Tongue (tissue), 1 donor: ENCODE measurements at regions not wholly inside any gene's neighbourhood (a gene's known extent, or its start where the extent isn't known, plus 50 kb on each side); places are given as distances from the start of the nearest gene placed in this dataset.
"Not testable (repeated sequence)": the region's sequence is repeated elsewhere in the genome, so short reads cannot be mapped to it uniquely, and the experiment has no call there.

Source experiments
- DNase-seq: peaks from one replicate; pipeline ENCODE4 v3.0.0-alpha.2; 2015

DNA sequence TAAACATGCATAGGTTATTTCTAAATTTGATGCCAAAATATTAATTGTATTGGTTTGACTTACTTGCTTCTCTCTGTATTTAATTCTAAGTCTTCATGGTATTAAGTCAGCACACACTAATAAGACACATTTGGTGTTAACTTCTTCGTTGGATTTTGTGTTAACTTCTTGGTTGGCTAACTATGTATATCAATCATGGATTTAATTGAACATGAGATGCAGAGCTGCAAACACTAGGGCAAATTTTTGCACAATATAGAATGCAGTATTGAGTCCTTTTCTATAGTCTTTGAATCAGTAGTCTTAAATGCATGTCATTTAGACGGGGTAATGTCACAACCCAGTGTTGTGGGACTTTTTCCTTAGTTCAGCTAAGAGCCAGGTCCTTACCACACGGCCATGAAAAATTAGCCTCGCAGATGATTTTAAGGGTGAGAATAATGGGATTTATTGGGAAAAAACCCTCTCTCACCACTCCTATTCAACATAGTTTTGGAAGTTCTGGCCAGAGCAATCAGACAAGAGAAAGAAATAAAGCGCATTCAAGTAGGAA is 142.9 kb upstream of the TRIM24 start:
- DNase-seq: no peak

GRCh38 chr7:138324941-138325340 is 135.1 kb upstream of the TRIM24 start:
- peak; percentile 93 for DNase-seq

DNA sequence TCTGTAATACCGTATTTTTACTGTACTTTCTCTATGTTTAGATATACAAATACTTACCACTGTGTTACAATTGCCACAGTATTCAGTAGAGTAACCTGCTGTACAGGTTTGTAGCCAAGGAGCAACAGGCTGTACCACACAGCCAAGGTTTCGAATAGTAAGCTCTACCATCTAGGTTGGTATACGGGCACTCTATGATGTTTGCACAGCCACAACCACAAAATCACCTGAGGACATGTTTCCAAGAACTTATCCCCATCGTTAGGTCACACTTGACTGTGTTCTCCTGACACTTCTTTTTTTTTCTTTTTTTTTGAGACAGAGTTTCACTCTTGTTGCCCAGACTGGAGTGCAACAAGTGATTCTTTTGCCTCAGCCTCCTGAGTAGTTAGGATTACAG is 134.6 kb upstream of the TRIM24 start:
- DNase-seq: no peak

DNA sequence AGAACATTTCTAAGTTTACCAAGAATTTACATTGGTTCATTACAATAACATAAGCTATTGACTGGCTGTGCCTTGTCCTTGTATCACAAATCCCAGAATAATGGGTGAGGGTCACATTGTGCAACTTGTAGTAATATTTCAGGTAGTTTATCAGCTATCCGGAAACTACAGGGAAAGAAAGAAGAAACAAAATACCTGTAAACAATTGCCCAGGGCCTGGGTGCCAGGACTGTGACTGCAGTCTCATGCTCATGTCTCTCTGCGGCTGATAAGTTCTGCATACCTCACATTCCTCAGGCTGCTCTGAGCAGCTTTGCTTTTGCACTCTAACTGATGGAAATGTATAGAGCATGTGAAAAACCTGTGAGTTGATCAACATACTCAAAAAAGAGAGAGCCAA is 131.8 kb upstream of the TRIM24 start:
- no peak for DNase-seq

DNA sequence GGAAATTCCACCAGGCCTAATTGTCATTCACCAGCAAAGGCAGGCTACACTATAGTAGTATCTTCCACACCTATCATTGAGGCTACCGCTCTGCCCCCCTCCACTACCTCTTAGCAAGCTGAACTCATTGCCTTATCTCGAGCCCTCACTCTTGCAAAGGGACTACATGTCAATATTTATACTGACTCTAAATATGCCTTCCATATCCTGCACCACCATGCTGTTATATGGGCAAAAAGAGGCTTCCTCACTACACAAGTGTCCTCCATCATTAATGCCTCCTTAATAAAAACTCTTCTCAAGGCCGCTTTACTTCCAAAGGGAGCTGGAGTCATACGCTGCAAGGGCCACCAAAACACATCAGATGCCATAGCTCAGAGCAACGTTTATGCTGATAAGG is 127.2 kb upstream of the TRIM24 start:
- not testable (repeated sequence) for DNase-seq

DNA sequence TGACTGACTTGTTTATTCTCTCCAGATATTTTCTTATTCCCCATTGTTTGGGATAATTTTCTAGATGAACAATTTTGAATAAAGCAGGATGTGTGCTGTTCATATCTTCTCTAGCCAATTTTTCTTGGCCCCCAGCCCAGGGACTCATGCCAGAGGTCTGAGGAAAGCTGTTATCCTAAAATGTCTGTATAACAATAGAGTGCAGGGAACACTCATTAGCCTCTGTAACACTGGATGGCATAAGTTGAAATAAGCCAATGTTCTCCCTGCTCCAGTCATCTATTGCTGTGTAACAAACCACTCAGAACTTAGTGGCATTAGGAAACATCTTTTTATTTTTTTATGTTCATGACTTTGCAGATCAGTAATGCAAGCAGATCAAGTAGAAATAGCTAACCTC is 121.7 kb upstream of the TRIM24 start:
- peak; percentile 77 for DNase-seq

GRCh38 chr7:138339229-138339628 is 120.8 kb upstream of the TRIM24 start:
- DNase-seq: not testable (repeated sequence)

DNA sequence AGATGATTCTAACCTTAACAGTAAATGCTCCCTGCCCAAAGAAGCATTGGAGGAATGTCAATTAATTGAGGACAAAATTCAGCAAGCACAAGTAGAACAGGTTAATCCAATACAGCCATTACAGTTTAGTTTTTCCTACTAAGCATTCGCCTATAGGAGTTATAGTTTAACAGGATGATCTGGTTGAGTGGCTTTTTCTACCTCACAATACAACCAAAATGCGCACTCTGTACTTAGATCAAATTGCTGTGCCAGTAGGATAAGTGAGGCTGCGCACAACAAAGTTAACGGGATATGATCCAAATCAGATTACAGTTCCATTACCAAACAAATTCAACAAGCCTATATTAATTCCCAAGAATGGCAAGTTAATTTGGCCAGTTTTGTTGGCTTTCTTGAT is 117.1 kb upstream of the TRIM24 start:
- no peak for DNase-seq

- no peak for DNase-seq
Observed at GRCh38 chr7:138345567-138345966, 114.5 kb upstream of the TRIM24 start.

DNA sequence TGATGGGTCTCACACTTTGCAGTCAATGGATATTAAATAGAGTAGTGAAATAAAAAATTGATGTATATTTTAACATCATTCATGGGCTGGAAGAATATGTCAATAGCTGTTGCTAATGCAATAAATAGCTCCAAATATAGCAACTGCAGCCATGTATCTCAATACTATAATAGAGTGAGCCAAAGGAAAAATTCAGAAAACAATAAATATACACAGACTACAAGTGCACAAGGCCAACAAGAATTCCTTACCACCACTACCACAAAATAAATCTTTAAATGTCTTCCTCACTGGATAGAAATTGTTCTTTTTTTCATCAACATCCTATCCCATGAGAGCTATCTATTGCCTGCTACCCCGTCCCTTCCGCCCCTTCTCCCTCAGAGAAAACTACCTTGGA is 113.1 kb upstream of the TRIM24 start:
- DNase-seq: no peak

- peak; percentile 16 for DNase-seq
Observed at GRCh38 chr7:138349841-138350700, 110.0 kb upstream of the TRIM24 start.

DNA sequence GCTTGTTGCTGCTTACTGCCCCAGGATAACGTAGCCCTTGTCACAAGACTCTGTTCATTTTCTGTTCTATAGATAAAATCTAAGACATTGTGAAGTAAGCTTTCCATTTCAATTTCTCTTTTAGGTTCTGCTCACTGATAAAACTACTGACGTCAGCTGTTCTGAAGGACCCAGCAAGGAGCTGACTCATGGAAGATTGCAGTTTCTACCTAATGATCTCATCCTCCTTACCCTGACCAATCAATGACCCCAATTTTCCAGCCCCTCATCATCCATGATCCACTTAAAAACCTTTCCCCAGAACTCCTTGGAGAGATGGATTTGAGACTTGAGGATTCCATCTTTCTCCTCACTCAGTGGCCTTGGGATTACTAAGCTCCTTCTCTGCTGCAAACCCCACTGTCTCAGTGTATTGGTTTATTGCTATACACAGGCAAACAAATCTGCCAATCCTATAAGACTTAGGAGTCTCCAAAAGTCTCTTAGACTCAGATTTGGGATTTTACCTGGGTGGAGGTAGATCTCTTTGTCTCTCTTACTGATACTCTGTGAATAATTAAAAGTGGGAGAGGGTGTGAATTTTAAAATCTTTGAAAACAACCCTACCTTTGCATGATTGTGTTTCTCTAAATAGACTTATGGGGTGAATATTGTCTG is 109.2 kb upstream of the TRIM24 start:
- DNase-seq: no peak

DNA sequence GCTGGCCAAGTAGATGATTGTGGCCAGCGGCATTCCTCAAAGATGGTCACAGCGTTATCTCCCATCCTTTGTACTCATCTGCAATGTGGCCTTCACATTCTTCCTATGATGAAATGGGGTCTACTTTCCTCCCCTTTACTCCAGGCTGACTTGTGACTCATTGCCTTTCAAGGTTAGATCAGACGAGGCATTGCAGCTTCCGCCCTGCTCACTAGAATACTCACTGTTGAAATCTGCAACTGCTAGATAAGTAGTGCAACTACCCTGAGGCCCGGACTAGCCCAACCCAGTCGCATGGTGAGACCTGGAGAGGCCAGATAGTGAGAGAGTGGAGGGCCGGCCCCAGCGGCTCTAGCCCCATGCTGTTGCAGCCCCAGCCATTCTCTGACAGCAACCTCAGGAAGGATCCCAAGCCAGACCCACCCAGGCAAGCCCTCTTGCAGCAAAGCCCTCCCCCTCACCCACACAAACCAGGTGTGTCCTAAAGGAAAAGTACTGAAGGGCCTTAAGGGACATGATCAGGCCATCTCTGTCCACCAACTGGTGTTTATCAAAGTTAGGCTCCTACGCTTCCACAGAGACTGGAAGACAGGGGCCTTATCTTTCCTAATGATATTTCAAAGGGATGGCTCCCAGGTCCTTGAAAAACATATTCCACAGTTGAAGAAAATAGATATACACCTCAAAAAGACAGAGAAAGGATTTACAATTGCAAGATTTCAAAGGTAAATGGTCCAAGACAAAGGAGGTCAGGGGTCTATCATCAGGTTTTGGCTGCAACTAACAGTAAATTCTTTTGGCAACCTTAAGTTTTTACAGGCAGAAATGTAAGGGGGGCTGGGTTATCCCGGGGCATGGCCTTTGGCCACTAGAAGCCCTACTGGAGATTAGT is 107.2 kb upstream of the TRIM24 start:
- no peak for DNase-seq

DNA sequence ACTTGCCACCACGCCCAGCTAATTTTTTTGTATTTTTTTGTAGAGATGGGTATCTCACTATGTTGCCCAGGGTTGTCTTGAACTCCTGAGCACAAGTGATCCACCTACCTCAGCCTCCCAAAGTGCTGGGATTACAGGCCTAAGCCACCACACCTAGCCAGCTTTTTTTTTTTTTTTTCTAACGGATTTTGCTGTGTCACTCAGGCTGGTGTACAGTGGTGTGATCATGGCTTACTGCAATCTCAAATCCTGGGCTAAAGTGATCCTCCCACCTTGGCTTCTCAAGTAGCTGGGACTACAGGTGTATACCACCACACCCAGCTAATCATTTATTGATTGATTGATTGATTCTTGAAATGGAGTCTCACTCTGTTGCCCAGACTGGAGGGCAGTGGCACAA is 106.0 kb upstream of the TRIM24 start:
- no peak for DNase-seq

- no peak for DNase-seq
Observed at GRCh38 chr7:138355254-138355653, 104.8 kb upstream of the TRIM24 start.

DNA sequence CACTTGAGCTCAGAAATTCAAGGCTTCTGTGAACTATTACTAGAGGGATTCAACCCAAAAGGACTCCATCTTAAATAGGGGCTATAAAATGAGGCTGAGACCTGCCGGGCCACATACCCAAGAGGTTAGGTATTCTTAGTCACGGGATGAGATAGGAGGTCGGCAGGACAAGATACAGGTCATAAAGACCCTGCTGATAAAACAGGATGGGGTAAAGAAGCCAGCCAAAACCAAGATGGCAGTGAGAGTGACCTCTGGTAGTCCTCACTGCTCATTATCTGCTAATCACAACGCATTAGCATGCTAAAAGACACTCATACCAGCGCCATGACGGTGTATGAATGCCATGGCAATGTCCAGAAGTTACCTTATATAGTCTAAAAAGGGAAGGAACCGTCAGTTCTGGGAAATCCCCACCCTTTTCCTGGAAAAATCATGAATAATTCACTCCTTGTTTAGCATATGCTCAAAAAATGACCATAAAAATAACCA is 101.2 kb upstream of the TRIM24 start:
- no peak for DNase-seq

DNA sequence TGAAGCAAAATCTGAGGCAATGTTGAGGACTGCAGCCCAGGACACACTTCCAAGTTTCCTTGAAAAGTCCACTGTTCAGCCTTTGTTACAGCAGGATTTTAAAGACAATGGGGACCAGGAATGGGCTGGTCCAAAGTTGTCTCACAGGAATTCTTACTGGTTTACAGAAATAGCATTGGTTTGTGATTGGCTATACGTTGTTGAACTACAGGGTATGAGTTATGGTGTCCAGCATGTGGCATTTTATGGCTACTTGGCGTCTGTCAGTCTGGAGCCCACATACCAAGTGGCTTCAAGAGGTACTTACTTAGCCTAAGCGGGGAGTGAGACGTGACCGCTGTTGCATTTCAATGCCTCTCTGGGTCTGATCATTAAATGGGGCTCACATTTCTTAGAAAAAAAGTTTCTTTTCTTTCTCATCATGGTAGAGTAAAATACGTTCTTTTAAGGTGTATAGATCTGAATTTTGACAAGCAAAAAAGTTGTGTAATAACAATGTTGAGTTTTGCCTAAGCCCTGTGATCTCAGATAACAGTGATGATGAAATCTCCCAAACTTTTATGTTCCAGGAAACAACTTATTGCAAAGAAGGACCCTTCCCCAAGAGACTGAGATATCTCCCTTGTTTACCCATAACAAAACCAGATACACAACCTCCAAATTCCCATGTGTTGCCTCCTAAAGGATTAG is 100.0 kb upstream of the TRIM24 start:
- DNase-seq: no peak

- no peak for DNase-seq
Observed at GRCh38 chr7:138363721-138364120, 96.3 kb upstream of the TRIM24 start.

DNA sequence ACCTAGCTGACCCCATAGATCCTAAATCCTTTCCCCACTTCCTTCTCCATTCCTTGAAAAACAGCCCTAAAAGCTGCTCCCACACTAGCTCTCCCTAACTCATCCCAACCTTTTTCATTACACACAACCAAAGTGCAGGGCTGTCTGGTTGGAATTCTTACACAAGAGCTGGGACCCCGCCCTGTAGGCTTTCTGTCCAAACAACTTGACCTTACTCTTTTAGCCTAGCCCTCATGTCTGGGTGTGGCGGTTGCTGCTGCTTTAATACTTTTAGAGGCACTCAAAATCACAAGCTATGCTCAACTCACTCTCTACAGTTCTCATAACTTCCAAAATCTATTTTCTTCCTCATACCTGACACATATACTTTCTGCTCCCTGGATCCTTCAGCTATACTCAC is 93.9 kb upstream of the TRIM24 start:
- not testable (repeated sequence) for DNase-seq

- not testable (repeated sequence) for DNase-seq
Observed at GRCh38 chr7:138366676-138367075, 93.4 kb upstream of the TRIM24 start.

- DNase-seq: no peak
Observed at GRCh38 chr7:138369797-138370196, 90.3 kb upstream of the TRIM24 start.

GRCh38 chr7:138370956-138371355 is 89.1 kb upstream of the TRIM24 start:
- DNase-seq: no peak
